Spinal cord (tissue), 9 donors: ENCODE measurements at regions not wholly inside any gene's neighbourhood (a gene's known extent, or its start where the extent isn't known, plus 50 kb on each side); places are given as distances from the start of the nearest gene placed in this dataset.
A peak's percentile ranks its signal among the peaks of the same experiment; 100 is the strongest.
"Not testable (repeated sequence)": the region's sequence is repeated elsewhere in the genome, so short reads cannot be mapped to it uniquely, and the experiment has no call there.

ENCODE experiments used
- DNase-seq, 6 donors: peaks; one replicate each; pipeline versions ENCODE4 v3.0.0 to v3.0.0-alpha.2; 2013 to 2015; ENCODE audit warnings: low spot score in 6 of 6, low read depth in 4 of 6
- H3K27ac ChIP-seq: one replicate; pipeline ENCODE4 v1.5.1; 2013; ENCODE audit warnings: low read depth, low read length, control low read depth
- H3K27me3 ChIP-seq: one replicate; pipeline ENCODE4 v1.6.1; 2013; ENCODE audit warnings: low read length; ENCODE audit not compliant: control insufficient read depth, insufficient read depth
- H3K36me3 ChIP-seq: one replicate; pipeline ENCODE4 v1.6.1; 2013; ENCODE audit warnings: low read length; ENCODE audit not compliant: control insufficient read depth, insufficient read depth
- H3K4me1 ChIP-seq: one replicate; pipeline ENCODE4 v1.6.1; 2013; ENCODE audit warnings: low read length; ENCODE audit not compliant: control insufficient read depth, insufficient read depth
- H3K4me3 ChIP-seq: one replicate; pipeline ENCODE4 v1.5.1; 2013; ENCODE audit warnings: low read depth, low read length, control low read depth
- H3K9me3 ChIP-seq: one replicate; pipeline ENCODE4 v1.6.1; 2013; ENCODE audit warnings: low read length; ENCODE audit not compliant: control insufficient read depth, insufficient read depth
- WGBS: methylation state at CpG from one replicate; pipeline ENCODE4 v1.1.5; 2013; ENCODE audit warnings: missing lambda C conversion rate; ENCODE audit not compliant: insufficient coverage; 5-methylcytosine and 5-hydroxymethylcytosine counted together
- donor health status: healthy.

- no CpG with 5 or more reads among the region's 30 CpGs for WGBS
- not testable (repeated sequence) for H3K36me3 ChIP-seq, H3K27ac ChIP-seq, H3K27me3 ChIP-seq, DNase-seq, H3K4me3 ChIP-seq, H3K9me3 ChIP-seq, H3K4me1 ChIP-seq
Observed at GRCh38 chr9:66152406-66152805, 415.5 kb downstream of the FOXD4L4 start.

GRCh38 chr9:66153021-66153725, 416.2 kb downstream of the FOXD4L4 start:
- H3K27ac ChIP-seq, H3K27me3 ChIP-seq, H3K4me1 ChIP-seq, H3K9me3 ChIP-seq, H3K4me3 ChIP-seq, H3K36me3 ChIP-seq: not testable (repeated sequence)
- DNase-seq: peak in 5 of 6 donors; percentile 9 to 87 (median 35)
- no CpG with 5 or more reads among the region's 59 CpGs for WGBS

GRCh38 chr9:66153971-66154691, 417.2 kb downstream of the FOXD4L4 start:
- no CpG with 5 or more reads among the region's 40 CpGs for WGBS
- not testable (repeated sequence) for H3K9me3 ChIP-seq, H3K4me1 ChIP-seq, H3K27me3 ChIP-seq, H3K36me3 ChIP-seq, H3K27ac ChIP-seq, H3K4me3 ChIP-seq
- DNase-seq: peak in 2 of 6 donors; percentile 0 to 1

- not testable (repeated sequence) for H3K36me3 ChIP-seq, DNase-seq, H3K9me3 ChIP-seq, H3K27ac ChIP-seq, H3K4me1 ChIP-seq, H3K4me3 ChIP-seq, H3K27me3 ChIP-seq
- no CpG with 5 or more reads among the region's 7 CpGs for WGBS
Observed at GRCh38 chr9:66182316-66182715, 445.4 kb downstream of the FOXD4L4 start.

- H3K4me1 ChIP-seq, H3K27ac ChIP-seq, H3K27me3 ChIP-seq, H3K9me3 ChIP-seq, DNase-seq, H3K36me3 ChIP-seq, H3K4me3 ChIP-seq: not testable (repeated sequence)
- WGBS: no CpG with 5 or more reads among the region's 2 CpGs
Observed at GRCh38 chr9:66183648-66184047, 446.7 kb downstream of the FOXD4L4 start.

- WGBS: no CpG with 5 or more reads among the region's 4 CpGs
- H3K36me3 ChIP-seq, H3K9me3 ChIP-seq, H3K4me3 ChIP-seq, H3K27ac ChIP-seq, H3K4me1 ChIP-seq, H3K27me3 ChIP-seq, DNase-seq: not testable (repeated sequence)
Observed at GRCh38 chr9:66197199-66197598, 460.3 kb downstream of the FOXD4L4 start.

- H3K27me3 ChIP-seq, DNase-seq, H3K4me3 ChIP-seq, H3K36me3 ChIP-seq, H3K4me1 ChIP-seq, H3K9me3 ChIP-seq, H3K27ac ChIP-seq: not testable (repeated sequence)
- WGBS: no CpG with 5 or more reads among the region's 22 CpGs
Observed at GRCh38 chr9:66198421-66198820, 461.5 kb downstream of the FOXD4L4 start.

- WGBS: no CpG with 5 or more reads among the region's 1 CpG
- not testable (repeated sequence) for H3K36me3 ChIP-seq, H3K27me3 ChIP-seq, H3K4me1 ChIP-seq, H3K9me3 ChIP-seq, H3K27ac ChIP-seq, DNase-seq, H3K4me3 ChIP-seq
Observed at GRCh38 chr9:66206617-66207016, 469.7 kb downstream of the FOXD4L4 start.

- H3K4me3 ChIP-seq, H3K27ac ChIP-seq, H3K36me3 ChIP-seq, DNase-seq, H3K9me3 ChIP-seq, H3K4me1 ChIP-seq, H3K27me3 ChIP-seq: not testable (repeated sequence)
- WGBS: no CpG with 5 or more reads among the region's 2 CpGs
Observed at GRCh38 chr9:66207914-66208313, 471.0 kb downstream of the FOXD4L4 start.

- not testable (repeated sequence) for H3K27ac ChIP-seq, DNase-seq, H3K4me3 ChIP-seq, H3K4me1 ChIP-seq, H3K36me3 ChIP-seq, H3K9me3 ChIP-seq, H3K27me3 ChIP-seq
- no CpG with 5 or more reads among the region's 4 CpGs for WGBS
Observed at GRCh38 chr9:66244763-66245162, 507.8 kb downstream of the FOXD4L4 start.
